Fibroblast of the aortic adventitia (primary cell): ENCODE measurements at regions not wholly inside any gene's neighbourhood (a gene's known extent, or its start where the extent isn't known, plus 50 kb on each side); places are given as distances from the start of the nearest gene placed in this dataset.

Experiments used
- DNase-seq: peaks from one replicate; pipeline ENCODE4 v3.0.0-alpha.2; 2010; ENCODE audit warnings: low read depth
- H3K4me3 ChIP-seq: 2 replicates; pipeline ENCODE4 v1.5.1; 2011; ENCODE audit warnings: low read depth, mild to moderate bottlenecking, control low read depth, low read length, moderate library complexity
- CTCF ChIP-seq: IDR thresholded peaks from 2 replicates; pipeline ENCODE4 v1.5.1; 2011; ENCODE audit warnings: mild to moderate bottlenecking, low read length, control low read depth, inconsistent platforms; ENCODE audit not compliant: insufficient read depth

GRCh38 chrX:39528161-39528916 lies 569.4 kb downstream of the BCOR start:
- no peak overlapping the region for H3K4me3 ChIP-seq
- DNase-seq, result no peak
- no peak for TF ChIP-seq CTCF

GRCh38 chrX:39532761-39533160 lies 565.0 kb downstream of the BCOR start:
- TF ChIP-seq CTCF, result no peak
- no peak overlapping the region for H3K4me3 ChIP-seq
- DNase-seq, result no peak

- no peak for TF ChIP-seq CTCF
- no peak for DNase-seq
- H3K4me3 ChIP-seq, result no peak overlapping the region
These were observed 562.8 kb downstream of the BCOR start for GRCh38 chrX:39534949-39535348.

GRCh38 chrX:39536211-39536610 lies 561.5 kb downstream of the BCOR start:
- no peak overlapping the region for H3K4me3 ChIP-seq
- no peak for TF ChIP-seq CTCF
- DNase-seq, result no peak

GRCh38 chrX:39541881-39542280 lies 555.9 kb downstream of the BCOR start:
- no peak overlapping the region for H3K4me3 ChIP-seq
- TF ChIP-seq CTCF, result no peak
- no peak for DNase-seq

GRCh38 chrX:39542316-39542715 lies 555.4 kb downstream of the BCOR start:
- TF ChIP-seq CTCF, result no peak
- no peak overlapping the region for H3K4me3 ChIP-seq
- no peak for DNase-seq

- no peak for DNase-seq
- no peak overlapping the region for H3K4me3 ChIP-seq
- no peak for TF ChIP-seq CTCF
These were observed 546.9 kb downstream of the BCOR start for GRCh38 chrX:39550795-39551361.
